Heart right ventricle (tissue), 16 donors: ENCODE measurements at regions not wholly inside any gene's neighbourhood (a gene's known extent, or its start where the extent isn't known, plus 50 kb on each side); places are given as distances from the start of the nearest gene placed in this dataset.

Experiments
- ATAC-seq, 8 donors: fragments of 200-7000 bp; cut with Tn5 transposase; one replicate each; pipeline ENCODE4 v1.9.1; 2020; ENCODE audit warnings: mild to moderate bottlenecking in 8 of 8, moderate library complexity in 8 of 8, moderate number of reproducible peaks in 1 of 8
- DNase-seq, 2 donors: peaks; one replicate each; pipeline ENCODE4 v3.0.0-alpha.2; 2020
- H3K27ac ChIP-seq, 10 donors: fragments of 200-600 bp; sonication (generic) in 2 of 10; one replicate each; pipeline versions ENCODE4 v1.5.0 to v1.8.0; 2020 to 2022; ENCODE audit warnings: mild to moderate bottlenecking in 3 of 10
- H3K27me3 ChIP-seq, 7 donors: fragments of 200-600 bp; one replicate each; pipeline ENCODE4 v1.8.0; 2021 to 2022; ENCODE audit warnings: mild to moderate bottlenecking in 2 of 7
- H3K36me3 ChIP-seq, 9 donors: fragments of 200-600 bp; sonication (generic) in 1 of 9; one replicate each; pipeline versions ENCODE4 v1.5.0 to v1.8.0; 2020 to 2022; ENCODE audit warnings: mild to moderate bottlenecking in 2 of 9
- H3K4me1 ChIP-seq, 9 donors: fragments of 200-600 bp; sonication (generic) in 1 of 9; one replicate each; pipeline versions ENCODE4 v1.5.0 to v1.8.0; 2020 to 2022; ENCODE audit warnings: mild to moderate bottlenecking in 4 of 9
- H3K4me3 ChIP-seq, 10 donors: fragments of 200-600 bp; sonication (generic) in 2 of 10; one replicate each; pipeline versions ENCODE4 v1.5.0 to v1.8.0; 2020 to 2022; ENCODE audit warnings: mild to moderate bottlenecking in 7 of 10, moderate library complexity in 2 of 10
- H3K9me3 ChIP-seq, 11 donors: fragments of 200-600 bp in 10 of 11; sonication (generic) in 2 of 11; one replicate each; pipeline versions ENCODE4 v1.5.0 to v1.8.0; 2013 to 2022; ENCODE audit warnings: mild to moderate bottlenecking in 2 of 11, control low read depth in 1 of 11, moderate library complexity in 1 of 11
- WGBS, 2 donors: extraction: QIAGEN DNeasy Blood & Tissue Kit; methylation state at CpG; one replicate each; pipeline ENCODE4 v1.1.7; 2013; ENCODE audit warnings: inconsistent platforms in 1 of 2; 5-methylcytosine and 5-hydroxymethylcytosine counted together
- intact Hi-C, 10 donors: fragments of 100-400 bp; cut with DNase I; formaldehyde crosslinking; loops; one replicate each; pipeline versions ENCODE4 v1.11.1 to v1.14.2; 2022
- TF ChIP-seq, protein P1 (sequence below), 9 donors: fragments of 200-600 bp; sonication (generic) in 2 of 9; IDR thresholded peaks; one replicate each; pipeline versions ENCODE4 v1.5.0 to v1.8.0; 2021 to 2022; ENCODE audit warnings: antibody characterized with exemption in 9 of 9, mild to moderate bottlenecking in 5 of 9, moderate library complexity in 1 of 9
- donor health status: Arrhythmogenic right ventricular cardiomyopathy.
- donor health status: ischemic (EF 13 %, LVEDD 7.1; RV severe dilation, severe dysfunction).
- donor health status: healthy with polysubstance abuse.
- donor health status: DM: no; HTN: yes; CAD: no.
- donor health status: DM: no; HTN: no; CAD: no.
- donor health status: ischemic (EF 25% LVEDD 6.9; RV normal size, moderate dysfunction).
- donor health status: ischemic (EF 25% LVEDD 5.7; RV mildly dilated, moderate dysfunction).
- donor health status: healthy.
- donor health status: DM: yes; HTN: yes; CAD: no.
- donor health status: Ischemic cardiomyopathy.
- donor health status: ischemic (EF 35%, LVEDD 5.7; RV mildly dilated, moderate dysfunction).
- donor health status: nonischemic (EF 11% LVEDD 7.7; RV severe dilation, severe dysfunction).
- donor health status: DM: yes; HTN: yes; CAD: no.
- donor health status: PGD.
- donor health status: ischemic (EF 29% LVEDD 5.4; RV normal size, mild dysfunction).
- donor health status: nonischemic (EF 23%, LVEDD 6.1; RV moderate dilation, normal function).

DNA sequence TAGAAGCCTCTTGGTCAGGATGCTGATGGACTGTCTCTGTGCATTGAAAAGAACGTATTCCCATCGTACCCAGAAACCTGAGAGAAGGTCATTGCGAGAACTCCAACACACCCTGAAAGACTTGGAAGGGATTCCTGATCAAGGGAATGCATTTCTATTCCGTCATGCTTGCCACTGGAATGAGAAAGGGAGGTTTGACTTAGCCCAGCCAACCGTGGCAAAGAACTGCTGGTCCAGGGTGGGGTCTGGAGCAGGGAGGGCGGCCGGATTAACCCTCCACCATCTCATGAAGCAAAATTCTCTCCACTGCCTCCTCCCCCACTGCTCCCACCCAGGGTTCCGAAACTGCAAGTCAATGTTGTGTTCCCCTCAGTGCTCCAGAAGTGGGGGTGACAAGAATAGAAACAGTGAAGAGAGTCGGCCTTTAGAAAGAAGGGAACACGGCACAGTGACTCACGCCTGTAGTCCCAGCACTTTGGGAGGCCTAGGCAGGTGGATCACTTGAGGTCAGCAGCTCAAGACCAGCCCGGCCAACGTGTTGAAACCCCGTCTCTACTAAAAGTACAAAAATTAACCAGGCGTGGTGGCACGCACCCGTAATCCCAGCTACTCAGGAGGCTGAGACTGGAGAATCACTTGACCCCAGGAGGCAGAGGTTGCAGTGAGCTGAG lies 137.5 kb upstream of the MGMT start:
- Histone ChIP-seq H3K4me1 (no peaks in the 10 kb centered on the region), H3K27ac (no peak overlapping the region), H3K9me3 (no peaks in the 10 kb centered on the region), H3K36me3 (no peaks in the 10 kb centered on the region), H3K4me3 (no peak overlapping the region), H3K27me3 (peaks cover 0 to 17% (median 5%) of the 10 kb centered on the region in 7 donors)
- TF ChIP-seq, protein P1, sequence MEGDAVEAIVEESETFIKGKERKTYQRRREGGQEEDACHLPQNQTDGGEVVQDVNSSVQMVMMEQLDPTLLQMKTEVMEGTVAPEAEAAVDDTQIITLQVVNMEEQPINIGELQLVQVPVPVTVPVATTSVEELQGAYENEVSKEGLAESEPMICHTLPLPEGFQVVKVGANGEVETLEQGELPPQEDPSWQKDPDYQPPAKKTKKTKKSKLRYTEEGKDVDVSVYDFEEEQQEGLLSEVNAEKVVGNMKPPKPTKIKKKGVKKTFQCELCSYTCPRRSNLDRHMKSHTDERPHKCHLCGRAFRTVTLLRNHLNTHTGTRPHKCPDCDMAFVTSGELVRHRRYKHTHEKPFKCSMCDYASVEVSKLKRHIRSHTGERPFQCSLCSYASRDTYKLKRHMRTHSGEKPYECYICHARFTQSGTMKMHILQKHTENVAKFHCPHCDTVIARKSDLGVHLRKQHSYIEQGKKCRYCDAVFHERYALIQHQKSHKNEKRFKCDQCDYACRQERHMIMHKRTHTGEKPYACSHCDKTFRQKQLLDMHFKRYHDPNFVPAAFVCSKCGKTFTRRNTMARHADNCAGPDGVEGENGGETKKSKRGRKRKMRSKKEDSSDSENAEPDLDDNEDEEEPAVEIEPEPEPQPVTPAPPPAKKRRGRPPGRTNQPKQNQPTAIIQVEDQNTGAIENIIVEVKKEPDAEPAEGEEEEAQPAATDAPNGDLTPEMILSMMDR (IDR thresholded peaks at IDR 0.05), result no peak
- ATAC-seq (no peak), DNase-seq (no peak)
- intact Hi-C loops, result loop anchor here in 5 of 10 donors (5.0 to 10.0 kb wide), 2 partner anchors 295 to 297 kb away; no protein-coding TSS in a partner anchor
- WGBS, 2 donors, result 88 to 92% methylated on average over 17 of the region's 17 CpGs

DNA sequence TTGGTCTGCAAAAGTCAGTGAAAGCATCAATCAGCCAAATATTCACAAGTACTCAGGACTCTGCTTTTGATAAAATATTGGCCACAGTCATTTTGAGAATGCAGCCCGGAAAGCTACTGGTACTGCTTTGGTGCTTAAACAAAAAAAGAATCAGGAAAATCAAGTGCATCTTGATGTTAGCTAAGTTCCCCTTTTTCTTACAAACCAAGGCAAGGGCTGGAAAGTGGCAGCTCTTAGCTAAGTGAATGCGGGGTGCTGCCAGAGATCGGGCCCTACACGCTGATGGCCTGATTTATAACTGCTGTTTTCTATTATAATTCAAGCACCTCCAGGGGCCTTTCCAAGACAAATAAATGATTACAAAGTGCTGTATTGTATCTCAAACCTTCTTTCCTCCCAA lies 136.8 kb upstream of the MGMT start:
- DNase-seq (no peak), ATAC-seq (no peak)
- TF ChIP-seq, protein P1 (IDR thresholded peaks at IDR 0.05), result no peak
- Histone ChIP-seq H3K36me3 (no peaks in the 10 kb centered on the region), H3K27ac (no peak overlapping the region), H3K27me3 (peaks cover 0 to 17% (median 5%) of the 10 kb centered on the region in 7 donors), H3K4me3 (no peak overlapping the region), H3K9me3 (no peaks in the 10 kb centered on the region), H3K4me1 (no peaks in the 10 kb centered on the region)
- intact Hi-C loops, result loop anchor here in 4 of 10 donors (5.0 to 10.0 kb wide), 2 partner anchors 295 to 298 kb away; no protein-coding TSS in a partner anchor
- WGBS, 2 donors, result 82 to 91% methylated on average over 4 of the region's 4 CpGs

DNA sequence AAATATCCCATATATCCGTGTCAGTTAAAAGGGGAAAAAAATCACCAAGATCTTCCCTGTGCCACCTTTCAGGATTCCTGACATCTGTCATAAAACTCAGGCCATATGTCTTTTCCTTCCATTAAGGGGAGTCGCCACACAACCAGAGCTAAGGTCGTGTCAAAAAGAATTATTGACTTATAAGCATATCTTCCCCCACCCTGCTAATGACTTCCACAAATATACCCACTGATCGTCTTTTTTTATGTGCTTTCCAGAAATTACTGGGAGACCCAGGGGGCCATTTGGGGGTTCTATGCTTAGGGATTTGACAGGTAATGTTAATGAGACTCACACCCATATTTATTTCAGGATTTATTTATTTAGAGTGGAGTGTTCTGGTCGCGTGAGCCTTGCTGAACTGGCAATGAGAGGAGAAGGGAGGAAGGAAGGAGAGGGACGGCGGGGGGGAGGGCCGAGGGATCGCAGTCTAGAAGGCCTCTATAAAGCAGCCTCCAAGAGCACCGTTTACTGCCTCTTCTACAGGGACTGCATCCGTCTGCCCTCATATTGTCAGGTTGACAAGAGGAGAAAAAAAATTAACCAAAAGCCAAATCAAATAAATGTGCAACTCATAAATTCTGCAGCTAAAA lies 135.7 kb upstream of the MGMT start:
- Histone ChIP-seq H3K4me3 (no peak overlapping the region), H3K4me1 (no peaks in the 10 kb centered on the region), H3K27ac (no peak overlapping the region), H3K27me3 (peaks cover 0 to 13% (median 5%) of the 10 kb centered on the region in 7 donors), H3K36me3 (no peaks in the 10 kb centered on the region), H3K9me3 (no peaks in the 10 kb centered on the region)
- no peak for ATAC-seq
- WGBS, 2 donors, result 83 to 90% methylated on average over 12 of the region's 12 CpGs
- DNase-seq, result no peak
- intact Hi-C loops, result loop anchor here in 4 of 10 donors (5.0 to 10.0 kb wide), 2 partner anchors 297 to 299 kb away; no protein-coding TSS in a partner anchor
- TF ChIP-seq, protein P1 (IDR thresholded peaks at IDR 0.05), result no peak

DNA sequence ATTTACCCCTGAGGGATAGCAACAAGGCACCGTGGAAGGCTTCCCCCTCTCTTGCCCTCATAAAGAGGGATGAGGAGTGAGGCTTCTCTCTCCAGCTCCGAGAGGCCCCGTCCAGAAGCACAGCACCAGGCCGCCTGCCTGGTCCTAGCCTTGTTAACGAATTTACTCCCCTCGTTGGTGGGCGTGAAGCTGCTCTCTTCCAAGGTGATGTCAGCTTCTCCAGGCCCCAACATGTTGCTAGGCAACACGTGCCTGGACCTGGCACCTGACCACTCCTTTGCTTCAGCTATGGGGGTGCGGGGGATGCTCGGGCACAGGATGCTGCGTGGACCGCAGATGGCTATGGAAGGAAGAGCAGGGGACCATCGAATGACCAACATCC lies 135.2 kb upstream of the MGMT start:
- Histone ChIP-seq H3K9me3 (no peaks in the 10 kb centered on the region), H3K4me1 (peaks cover 0 to 2% (median 0%) of the 10 kb centered on the region in 9 donors), H3K27me3 (peaks cover 0 to 9% (median 5%) of the 10 kb centered on the region in 7 donors), H3K27ac (no peak overlapping the region), H3K36me3 (no peaks in the 10 kb centered on the region), H3K4me3 (no peak overlapping the region)
- intact Hi-C loops, result loop anchor here in 6 of 10 donors (2.0 to 10.0 kb wide), 3 partner anchors 297 to 301 kb away; no protein-coding TSS in a partner anchor
- ATAC-seq, result no peak
- TF ChIP-seq, protein P1 (IDR thresholded peaks at IDR 0.05), result no peak
- WGBS, 2 donors, result 90 to 91% methylated on average over 13 of the region's 13 CpGs
- no peak for DNase-seq
